Esophagus squamous epithelium (tissue), 4 donors: ENCODE measurements at regions not wholly inside any gene's neighbourhood (a gene's known extent, or its start where the extent isn't known, plus 50 kb on each side); places are given as distances from the start of the nearest gene placed in this dataset.

Experiments
- POLR2A ChIP-seq, 4 donors: fragments of 450-650 bp; IDR thresholded peaks; one replicate each; pipeline ENCODE4 v1.6.1; 2017; ENCODE audit warnings: antibody characterized with exemption in 4 of 4, mild to moderate bottlenecking in 4 of 4, moderate library complexity in 3 of 4
- TF ChIP-seq, protein P1 (sequence below), 6 experiments: fragments of 450-650 bp in 4 of 6; fragments of 200-600 bp in 2 of 6; sonication (generic) in 2 of 6; IDR thresholded peaks; one replicate each; pipeline ENCODE4 v1.5.1; 2016 to 2019; ENCODE audit warnings: antibody characterized with exemption in 6 of 6, mild to moderate bottlenecking in 4 of 6, moderate library complexity in 4 of 6

DNA sequence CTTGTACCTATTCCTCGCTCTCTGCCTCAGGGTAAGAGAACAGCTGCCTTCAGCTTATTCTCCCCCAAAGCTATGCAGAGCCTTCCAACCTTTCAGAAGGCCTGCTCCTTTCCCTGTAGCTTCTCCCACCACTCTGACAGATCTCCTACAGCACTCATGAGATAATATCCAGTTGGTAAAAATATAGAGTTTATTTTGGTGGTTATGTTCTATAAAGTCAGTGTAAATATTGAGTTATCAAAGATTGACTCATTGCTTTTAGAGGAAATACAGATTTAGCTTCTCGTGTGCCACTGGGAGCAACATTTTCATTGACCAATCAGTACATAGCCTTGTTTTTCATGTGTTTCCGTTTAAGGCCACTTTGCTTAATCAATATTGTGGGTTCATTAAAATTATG lies 216.2 kb upstream of the TECRL start:
- TF ChIP-seq POLR2A (IDR thresholded peaks at IDR 0.05): no peak
- TF ChIP-seq, protein P1, sequence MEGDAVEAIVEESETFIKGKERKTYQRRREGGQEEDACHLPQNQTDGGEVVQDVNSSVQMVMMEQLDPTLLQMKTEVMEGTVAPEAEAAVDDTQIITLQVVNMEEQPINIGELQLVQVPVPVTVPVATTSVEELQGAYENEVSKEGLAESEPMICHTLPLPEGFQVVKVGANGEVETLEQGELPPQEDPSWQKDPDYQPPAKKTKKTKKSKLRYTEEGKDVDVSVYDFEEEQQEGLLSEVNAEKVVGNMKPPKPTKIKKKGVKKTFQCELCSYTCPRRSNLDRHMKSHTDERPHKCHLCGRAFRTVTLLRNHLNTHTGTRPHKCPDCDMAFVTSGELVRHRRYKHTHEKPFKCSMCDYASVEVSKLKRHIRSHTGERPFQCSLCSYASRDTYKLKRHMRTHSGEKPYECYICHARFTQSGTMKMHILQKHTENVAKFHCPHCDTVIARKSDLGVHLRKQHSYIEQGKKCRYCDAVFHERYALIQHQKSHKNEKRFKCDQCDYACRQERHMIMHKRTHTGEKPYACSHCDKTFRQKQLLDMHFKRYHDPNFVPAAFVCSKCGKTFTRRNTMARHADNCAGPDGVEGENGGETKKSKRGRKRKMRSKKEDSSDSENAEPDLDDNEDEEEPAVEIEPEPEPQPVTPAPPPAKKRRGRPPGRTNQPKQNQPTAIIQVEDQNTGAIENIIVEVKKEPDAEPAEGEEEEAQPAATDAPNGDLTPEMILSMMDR (IDR thresholded peaks at IDR 0.05): no peak
